T-helper 1 cell treated with Interleukin-12 subunit alpha and Interleukin-12 subunit beta and Interleukin-4 antibody, amounts not matched to agents 30 ng/mL and 1 ng/mL, for 36 hours (primary cell): ENCODE measurements at regions not wholly inside any gene's neighbourhood (a gene's known extent, or its start where the extent isn't known, plus 50 kb on each side); places are given as distances from the start of the nearest gene placed in this dataset.

Experiments used
- intact Hi-C: fragments of 100-400 bp; cut with micrococcal nuclease; formaldehyde crosslinking; loops from one replicate; pipeline ENCODE4 v1.15.1; 2024

- intact Hi-C loops: no loop called here
Measured at GRCh38 chr1:87765057-87765680, 436.5 kb downstream of the LMO4 start.

- intact Hi-C loops: no loop called here
Measured at GRCh38 chr1:87765681-87766070, 437.0 kb downstream of the LMO4 start.

- intact Hi-C loops: no loop called here
Measured at GRCh38 chr1:87766737-87767136, 438.1 kb downstream of the LMO4 start.

- intact Hi-C loops: no loop called here
Measured at GRCh38 chr1:87778896-87779295, 450.2 kb downstream of the LMO4 start.

DNA sequence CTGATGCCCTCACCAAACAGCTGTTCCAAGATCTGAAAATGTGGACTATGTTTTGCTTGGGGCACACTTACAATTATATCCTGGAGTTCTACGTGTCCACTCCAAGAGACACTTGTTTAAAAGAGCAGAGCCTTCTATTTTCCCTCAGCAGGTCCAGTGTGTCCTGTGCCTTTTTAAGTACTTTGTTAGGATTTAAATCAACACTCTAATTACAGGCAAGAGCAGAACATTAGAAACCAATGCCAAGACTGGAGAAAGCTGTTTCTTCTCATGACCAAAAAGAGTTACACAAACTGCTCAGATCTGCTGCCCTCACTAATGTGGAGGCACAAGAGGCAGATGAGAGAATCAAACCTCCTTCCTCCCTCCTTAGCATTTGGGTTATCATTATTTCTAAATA lies 452.9 kb downstream of the LMO4 start:
- intact Hi-C loops: no loop called here

- intact Hi-C loops: no loop called here
Measured at GRCh38 chr1:87783315-87783714, 454.6 kb downstream of the LMO4 start.

GRCh38 chr1:87785386-87785785 lies 456.7 kb downstream of the LMO4 start:
- intact Hi-C loops: no loop called here

DNA sequence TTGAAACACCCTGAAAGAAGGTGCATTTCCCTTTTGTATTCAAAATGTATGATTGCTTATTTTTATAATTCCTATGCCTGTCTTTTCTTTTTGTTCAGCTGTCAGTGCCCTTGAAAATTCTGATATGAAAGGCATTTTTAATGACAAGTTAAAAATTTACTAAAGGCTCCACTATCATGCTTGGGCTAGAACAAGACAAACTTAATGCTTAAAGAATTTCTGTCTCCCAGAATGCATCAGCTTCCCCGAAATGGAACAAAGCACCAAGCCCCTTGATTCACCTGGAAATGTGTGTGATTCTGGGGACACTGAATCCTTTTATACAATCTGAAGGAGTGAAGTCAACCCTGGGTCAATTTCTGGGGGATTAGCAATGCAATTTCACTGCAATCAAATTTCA lies 457.5 kb downstream of the LMO4 start:
- intact Hi-C loops: no loop called here

DNA sequence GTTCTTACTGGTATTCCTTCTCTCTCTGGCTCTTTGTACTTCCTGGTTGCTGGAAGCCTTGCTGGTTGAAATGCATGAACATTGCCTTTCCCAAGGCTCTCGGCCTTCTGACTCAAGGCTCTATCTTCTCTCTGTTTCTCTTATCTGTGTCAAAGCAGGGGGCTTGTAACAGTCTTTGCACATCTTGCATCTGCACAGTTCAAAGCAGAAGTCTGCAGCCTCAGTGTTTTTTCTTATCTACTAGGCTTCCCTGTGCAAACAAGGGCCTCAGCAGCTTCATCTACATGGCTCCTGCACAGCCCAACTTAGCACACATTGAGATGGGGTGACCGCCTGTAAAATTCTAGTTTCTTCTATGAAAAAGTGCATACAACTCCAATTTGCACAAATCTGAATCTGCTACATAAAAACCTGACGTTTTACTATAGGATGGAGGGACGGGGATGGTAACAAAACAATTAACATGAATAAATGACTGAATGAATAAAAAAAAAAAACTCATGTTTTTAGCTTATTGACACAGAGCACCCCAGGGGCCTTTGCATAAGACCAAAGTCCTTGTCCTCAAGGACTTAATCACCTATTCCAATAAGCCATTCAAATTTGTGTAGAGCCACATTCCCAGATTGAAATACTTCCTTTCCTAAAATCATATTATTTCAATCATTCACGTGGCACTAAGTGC lies 458.3 kb downstream of the LMO4 start:
- intact Hi-C loops: no loop called here

GRCh38 chr1:87787551-87787950 lies 458.9 kb downstream of the LMO4 start:
- intact Hi-C loops: no loop called here

GRCh38 chr1:87790756-87791155 lies 462.1 kb downstream of the LMO4 start:
- intact Hi-C loops: no loop called here

- intact Hi-C loops: no loop called here
Measured at GRCh38 chr1:87791931-87792740, 463.5 kb downstream of the LMO4 start.

DNA sequence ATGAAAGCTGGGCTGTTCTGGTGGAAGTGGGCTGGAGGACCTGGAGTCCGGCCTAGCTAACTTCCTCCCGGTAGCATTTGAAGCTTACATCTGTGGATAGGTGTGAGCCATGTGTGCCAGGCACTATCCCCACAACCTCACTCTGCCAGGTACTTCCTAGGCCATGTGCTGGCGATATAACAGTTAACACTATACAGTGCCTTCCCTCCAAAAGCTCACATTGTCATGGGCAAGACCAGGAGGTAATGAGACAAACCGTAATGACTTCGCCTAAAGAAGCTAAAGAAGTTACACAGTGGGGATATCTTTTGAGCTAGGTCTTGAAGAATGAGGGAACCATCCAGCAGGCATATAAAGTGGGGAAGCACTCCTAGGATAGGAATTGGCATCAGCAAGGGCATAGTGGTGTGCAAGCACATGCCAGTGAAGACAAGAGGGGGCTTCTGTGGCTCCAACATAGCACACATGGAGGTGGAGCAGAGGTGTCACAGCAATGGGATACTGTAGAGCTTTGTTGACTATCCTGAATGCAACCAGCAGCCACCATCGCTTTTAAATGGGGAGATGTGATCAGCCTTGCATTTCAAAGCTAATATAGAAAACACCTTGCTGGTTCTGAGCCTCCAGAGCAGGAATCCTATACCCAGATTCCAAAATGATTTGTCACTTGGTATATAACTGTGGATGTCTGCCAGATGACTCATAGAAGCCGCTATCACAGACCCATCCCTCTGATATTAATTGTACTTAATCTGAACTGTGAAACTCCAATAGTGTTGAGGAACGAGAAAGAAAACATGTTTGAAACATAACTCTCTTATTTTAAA lies 466.3 kb downstream of the LMO4 start:
- intact Hi-C loops: no loop called here

GRCh38 chr1:87795615-87796337 lies 467.1 kb downstream of the LMO4 start:
- intact Hi-C loops: no loop called here

DNA sequence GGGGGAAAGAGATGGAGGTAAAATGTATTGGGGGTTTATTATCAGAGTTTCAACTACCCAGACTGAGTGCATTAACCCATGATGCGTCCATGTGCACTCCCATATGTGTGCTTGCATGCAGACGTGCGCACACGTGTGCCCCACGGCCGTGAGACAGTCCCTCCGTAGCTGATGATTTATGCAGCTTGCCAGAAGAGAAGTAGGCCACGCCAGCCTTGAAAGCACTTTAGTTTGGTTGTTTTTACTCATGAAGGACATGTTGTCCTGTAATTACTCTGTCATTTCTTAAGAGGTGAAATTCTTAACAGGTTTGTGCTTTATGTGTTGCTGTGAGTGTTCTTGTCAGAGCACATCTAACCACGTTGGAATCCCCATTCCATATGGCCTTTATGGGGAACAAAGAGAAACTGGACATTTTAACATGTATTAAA lies 467.8 kb downstream of the LMO4 start:
- intact Hi-C loops: no loop called here

- intact Hi-C loops: no loop called here
Measured at GRCh38 chr1:87799451-87799850, 470.8 kb downstream of the LMO4 start.

DNA sequence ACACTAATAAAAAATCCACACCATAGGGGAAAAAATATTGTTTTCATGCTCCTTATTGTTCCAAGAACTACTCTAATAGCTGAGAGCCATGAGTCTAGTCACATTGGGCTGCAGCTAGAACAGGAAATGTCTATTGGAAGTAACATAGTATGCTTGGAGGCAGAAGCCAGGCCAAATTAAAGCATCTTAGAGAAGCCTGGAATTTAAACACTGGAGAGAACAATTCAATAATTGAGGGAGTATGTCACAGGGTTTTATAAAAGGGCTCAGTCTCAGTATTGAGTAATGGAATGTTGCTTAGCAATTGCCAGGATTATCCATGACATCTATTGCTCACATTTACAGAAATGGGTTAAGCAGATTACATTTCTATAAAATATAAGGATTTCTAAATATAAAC lies 471.3 kb downstream of the LMO4 start:
- intact Hi-C loops: no loop called here

DNA sequence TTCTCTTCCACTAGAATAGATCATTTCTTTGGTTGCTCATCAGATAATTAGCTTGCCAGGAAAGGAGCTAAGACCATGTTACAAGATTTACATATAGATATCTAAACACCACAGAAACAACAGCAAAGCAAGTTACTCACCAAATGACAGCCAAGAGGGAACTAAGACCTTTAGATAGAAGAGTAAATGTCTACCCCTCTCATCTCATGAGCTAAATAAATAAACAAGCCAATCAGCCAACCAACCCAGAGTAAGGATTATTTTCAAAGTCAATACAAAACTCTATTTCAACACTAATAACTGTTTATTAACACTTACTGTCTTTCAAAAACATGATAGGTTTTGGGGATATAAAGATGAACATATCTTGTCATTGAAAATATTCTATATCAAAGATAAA lies 474.7 kb downstream of the LMO4 start:
- intact Hi-C loops: no loop called here

GRCh38 chr1:87804128-87804527 lies 475.4 kb downstream of the LMO4 start:
- intact Hi-C loops: no loop called here

GRCh38 chr1:87805666-87806378 lies 477.1 kb downstream of the LMO4 start:
- intact Hi-C loops: no loop called here
